ENCODE measurements at regions not wholly inside any gene's neighbourhood (a gene's known extent, or its start where the extent isn't known, plus 50 kb on each side); places are given as distances from the start of the nearest gene placed in this dataset.
"Not testable (repeated sequence)": the region's sequence is repeated elsewhere in the genome, so short reads cannot be mapped to it uniquely, and the experiment has no call there.

DNA sequence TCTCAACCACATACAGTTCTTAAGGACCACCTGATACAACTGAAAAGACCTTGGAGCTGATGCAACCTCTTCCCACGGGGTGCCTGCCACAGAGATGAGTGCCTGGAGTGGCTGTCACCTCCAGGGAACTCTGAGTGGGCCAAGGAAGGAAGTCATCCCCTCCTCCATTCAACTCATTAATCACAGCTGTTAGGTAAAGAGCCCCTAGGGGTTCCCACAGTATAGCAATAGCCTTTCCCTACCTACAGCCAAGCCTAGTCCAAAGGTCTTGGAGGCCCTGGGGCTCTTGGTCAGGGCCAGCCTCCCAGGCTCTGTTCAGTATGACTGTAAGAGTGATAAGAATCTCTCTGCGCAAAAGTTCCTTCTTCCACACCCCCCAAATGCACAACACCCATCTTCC is 70.4 kb upstream of the NFE2L3 start:
- no peak overlapping the region for H3K27ac ChIP-seq (replicated peaks)
- no peak overlapping the region for H3K4me3 ChIP-seq
- H3K36me3 ChIP-seq = no peaks in the 10 kb centered on the region
- intact Hi-C loops (cut with micrococcal nuclease) = no loop called here
- H3K9me3 ChIP-seq (replicated peaks) = no peaks in the 10 kb centered on the region
- no peaks in the 10 kb centered on the region for H3K4me1 ChIP-seq
- H3K27me3 ChIP-seq (ENCODE audit: low read depth) = peaks cover 97% of the 10 kb centered on the region
- no peak for DNase-seq
- TF ChIP-seq, protein P1, sequence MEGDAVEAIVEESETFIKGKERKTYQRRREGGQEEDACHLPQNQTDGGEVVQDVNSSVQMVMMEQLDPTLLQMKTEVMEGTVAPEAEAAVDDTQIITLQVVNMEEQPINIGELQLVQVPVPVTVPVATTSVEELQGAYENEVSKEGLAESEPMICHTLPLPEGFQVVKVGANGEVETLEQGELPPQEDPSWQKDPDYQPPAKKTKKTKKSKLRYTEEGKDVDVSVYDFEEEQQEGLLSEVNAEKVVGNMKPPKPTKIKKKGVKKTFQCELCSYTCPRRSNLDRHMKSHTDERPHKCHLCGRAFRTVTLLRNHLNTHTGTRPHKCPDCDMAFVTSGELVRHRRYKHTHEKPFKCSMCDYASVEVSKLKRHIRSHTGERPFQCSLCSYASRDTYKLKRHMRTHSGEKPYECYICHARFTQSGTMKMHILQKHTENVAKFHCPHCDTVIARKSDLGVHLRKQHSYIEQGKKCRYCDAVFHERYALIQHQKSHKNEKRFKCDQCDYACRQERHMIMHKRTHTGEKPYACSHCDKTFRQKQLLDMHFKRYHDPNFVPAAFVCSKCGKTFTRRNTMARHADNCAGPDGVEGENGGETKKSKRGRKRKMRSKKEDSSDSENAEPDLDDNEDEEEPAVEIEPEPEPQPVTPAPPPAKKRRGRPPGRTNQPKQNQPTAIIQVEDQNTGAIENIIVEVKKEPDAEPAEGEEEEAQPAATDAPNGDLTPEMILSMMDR (IDR thresholded peaks at IDR 0.05; ENCODE audit: borderline replicate concordance) = no peak

DNA sequence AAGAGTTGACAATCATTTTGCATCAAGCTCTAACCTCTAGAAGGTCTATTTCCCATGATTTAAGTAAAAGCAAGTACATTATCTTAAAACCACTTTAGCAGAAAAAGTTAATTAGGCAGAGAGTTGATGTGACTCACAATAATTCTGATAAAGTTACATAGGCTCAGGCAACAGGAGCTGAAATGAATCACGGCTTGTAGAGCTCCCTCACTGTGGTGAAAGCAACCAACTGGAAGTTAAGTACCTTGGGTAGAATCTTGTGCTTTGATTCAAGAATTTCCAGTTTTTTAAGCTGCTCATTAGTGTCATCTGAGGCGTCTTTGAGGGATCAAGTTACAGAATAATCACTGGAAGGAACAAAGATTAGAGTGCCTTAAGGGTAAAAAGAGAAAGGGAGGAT is 68.9 kb upstream of the NFE2L3 start:
- no peak overlapping the region for H3K4me3 ChIP-seq
- no peaks in the 10 kb centered on the region for H3K4me1 ChIP-seq
- no peak overlapping the region for H3K27ac ChIP-seq (replicated peaks)
- H3K36me3 ChIP-seq = no peaks in the 10 kb centered on the region
- peaks cover 83% of the 10 kb centered on the region for H3K27me3 ChIP-seq (ENCODE audit: low read depth)
- DNase-seq = no peak
- TF ChIP-seq, protein P1 (IDR thresholded peaks at IDR 0.05; ENCODE audit: borderline replicate concordance) = no peak
- no peaks in the 10 kb centered on the region for H3K9me3 ChIP-seq (replicated peaks)
- intact Hi-C loops (cut with micrococcal nuclease) = no loop called here

DNA sequence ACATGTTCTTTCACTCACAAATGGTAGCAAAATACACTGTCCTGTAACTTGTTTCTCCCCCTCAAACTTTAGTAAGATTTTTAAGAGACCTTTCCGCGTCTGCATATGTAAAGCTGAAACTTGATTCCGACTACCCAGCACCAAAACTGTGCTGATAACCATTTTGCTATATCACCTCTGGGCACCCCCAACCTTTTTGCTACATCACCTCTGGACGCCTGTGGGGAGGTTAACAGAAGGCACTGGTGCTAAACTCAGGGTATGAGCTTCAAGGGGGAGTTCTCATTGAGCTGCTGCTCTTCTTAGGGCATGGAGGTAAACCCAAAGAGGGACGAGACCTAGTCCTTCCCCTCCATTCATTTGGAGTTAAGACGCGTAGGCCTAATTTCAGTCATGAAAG is 67.6 kb upstream of the NFE2L3 start:
- H3K27ac ChIP-seq (replicated peaks) = no peak overlapping the region
- H3K4me1 ChIP-seq = no peaks in the 10 kb centered on the region
- H3K36me3 ChIP-seq = no peaks in the 10 kb centered on the region
- no peaks in the 10 kb centered on the region for H3K9me3 ChIP-seq (replicated peaks)
- no peak overlapping the region for H3K4me3 ChIP-seq
- peaks cover 69% of the 10 kb centered on the region for H3K27me3 ChIP-seq (ENCODE audit: low read depth)
- intact Hi-C loops (cut with micrococcal nuclease) = no loop called here
- DNase-seq = no peak
- TF ChIP-seq, protein P1 (IDR thresholded peaks at IDR 0.05; ENCODE audit: borderline replicate concordance) = no peak

DNA sequence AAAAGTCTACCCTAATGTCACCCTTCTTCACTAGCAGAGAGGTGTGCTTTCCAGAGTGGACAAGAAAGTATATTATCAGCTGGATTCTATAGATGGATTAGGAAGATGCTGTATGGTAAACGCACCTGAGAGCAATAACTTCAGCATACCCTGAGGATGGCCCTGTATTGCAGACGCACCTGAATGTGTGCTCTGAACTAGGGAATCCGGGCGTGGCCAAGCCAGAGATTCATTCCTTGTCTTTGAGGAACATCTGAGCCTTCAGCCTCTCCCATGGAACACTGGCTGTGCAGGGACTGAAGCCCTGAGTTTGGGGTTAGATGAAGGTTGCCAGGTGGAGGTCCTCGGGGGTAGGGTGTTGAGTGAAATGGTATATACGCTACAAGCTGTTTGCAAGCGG is 66.2 kb upstream of the NFE2L3 start:
- H3K27ac ChIP-seq (replicated peaks) = no peak overlapping the region
- H3K4me1 ChIP-seq = no peaks in the 10 kb centered on the region
- H3K27me3 ChIP-seq (ENCODE audit: low read depth) = peaks cover 56% of the 10 kb centered on the region
- no peak for DNase-seq
- H3K9me3 ChIP-seq (replicated peaks) = no peaks in the 10 kb centered on the region
- no peak overlapping the region for H3K4me3 ChIP-seq
- H3K36me3 ChIP-seq = no peaks in the 10 kb centered on the region
- intact Hi-C loops (cut with micrococcal nuclease) = no loop called here
- TF ChIP-seq, protein P1 (IDR thresholded peaks at IDR 0.05; ENCODE audit: borderline replicate concordance) = no peak

DNA sequence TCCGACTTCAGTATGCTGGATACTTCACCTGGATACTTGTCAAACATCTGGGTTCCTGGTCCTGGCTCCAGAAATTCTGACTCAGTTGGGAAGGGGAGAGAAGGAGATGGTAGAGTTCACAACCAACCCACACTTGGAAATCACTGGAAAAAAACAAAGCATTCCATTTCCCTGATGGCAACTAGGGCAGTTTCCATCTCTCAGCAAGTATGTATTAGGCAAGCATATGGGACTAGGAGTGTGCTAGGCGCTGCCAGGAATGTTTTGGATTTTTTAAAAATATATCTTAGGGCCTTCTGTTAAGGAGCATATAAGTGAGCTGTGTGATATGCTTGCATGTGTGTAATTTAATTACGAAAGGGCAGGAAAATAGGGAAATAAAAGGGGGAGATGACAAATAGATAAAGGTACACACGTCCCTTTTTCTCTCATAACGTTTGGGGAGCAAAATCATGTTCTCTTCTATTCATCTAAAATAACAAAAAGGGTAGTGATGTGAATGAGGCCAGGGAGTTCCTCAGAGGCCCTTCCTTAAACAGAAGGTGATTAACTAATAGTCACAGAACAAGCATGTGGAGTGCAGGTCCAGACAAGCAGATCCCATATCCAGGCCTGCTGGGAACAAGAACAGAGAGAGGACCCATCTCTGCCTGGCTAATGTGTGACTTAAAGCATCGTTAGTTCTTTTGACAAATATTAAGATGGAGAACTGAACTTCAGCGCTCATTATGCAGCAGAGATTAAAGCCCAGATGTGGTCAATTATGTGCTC is 64.5 kb upstream of the NFE2L3 start:
- TF ChIP-seq, protein P1 (IDR thresholded peaks at IDR 0.05; ENCODE audit: borderline replicate concordance) = no peak
- Histone ChIP-seq H3K36me3 (no peaks in the 10 kb centered on the region), H3K27me3 (ENCODE audit: low read depth) (peaks cover 39% of the 10 kb centered on the region), H3K9me3 (replicated peaks) (no peaks in the 10 kb centered on the region), H3K4me1 (no peaks in the 10 kb centered on the region), H3K27ac (replicated peaks) (no peak overlapping the region), H3K4me3 (no peak overlapping the region)
- intact Hi-C loops (cut with micrococcal nuclease) = no loop called here
- no peak for DNase-seq

DNA sequence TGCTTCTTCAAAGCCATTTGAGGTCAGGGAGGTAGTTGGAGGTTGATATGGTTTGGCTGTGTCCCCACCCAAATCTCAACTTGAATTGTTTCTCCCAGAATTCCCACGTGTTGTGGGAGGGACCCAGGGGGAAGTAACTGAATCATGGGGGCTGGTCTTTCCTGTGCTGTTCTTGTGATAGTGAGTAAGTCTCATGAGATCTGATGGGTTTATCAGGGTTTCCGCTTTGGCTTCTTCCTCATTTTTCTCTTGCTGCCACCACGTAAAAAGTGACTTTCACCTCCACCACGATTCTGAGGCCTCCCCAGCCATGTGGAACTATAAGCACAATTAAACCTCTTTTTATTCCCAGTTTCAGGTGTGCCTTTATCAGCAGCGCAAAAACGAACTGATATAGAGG is 62.5 kb upstream of the NFE2L3 start:
- H3K4me1 ChIP-seq; H3K4me3 ChIP-seq; H3K36me3 ChIP-seq; H3K27ac ChIP-seq (replicated peaks); H3K9me3 ChIP-seq (replicated peaks); intact Hi-C loops (cut with micrococcal nuclease); DNase-seq: not testable (repeated sequence)
- peaks cover 20% of the 10 kb centered on the region for H3K27me3 ChIP-seq (ENCODE audit: low read depth)

Data from left ventricle myocardium inferior (tissue), 1 donor.